HG02943 (cell line): ENCODE measurements at regions not wholly inside any gene's neighbourhood (a gene's known extent, or its start where the extent isn't known, plus 50 kb on each side); places are given as distances from the start of the nearest gene placed in this dataset.
"Not testable (repeated sequence)": the region's sequence is repeated elsewhere in the genome, so short reads cannot be mapped to it uniquely, and the experiment has no call there.

Experiments used
- ATAC-seq: cut with Tn5 transposase; IDR thresholded peaks from one replicate; pipeline ENCODE4 v1.9.1; 2021; ENCODE audit warnings: mild to moderate bottlenecking, low read depth, moderate library complexity; ENCODE audit not compliant: unreplicated experiment

GRCh38 chr2:34306745-34307144 is 707.6 kb upstream of the FAM98A start:
- ATAC-seq = no peak

- ATAC-seq = no peak
Measured at GRCh38 chr2:34305587-34305986, 706.5 kb upstream of the FAM98A start.

GRCh38 chr2:34294961-34295360 is 695.9 kb upstream of the FAM98A start:
- no peak for ATAC-seq

GRCh38 chr2:34291076-34291475 is 692.0 kb upstream of the FAM98A start:
- ATAC-seq = no peak

GRCh38 chr2:34288016-34288415 is 688.9 kb upstream of the FAM98A start:
- no peak for ATAC-seq

GRCh38 chr2:34280606-34281005 is 681.5 kb upstream of the FAM98A start:
- no peak for ATAC-seq

GRCh38 chr2:34266908-34267697 is 668.0 kb upstream of the FAM98A start:
- no peak for ATAC-seq

- ATAC-seq = no peak
Measured at GRCh38 chr2:34261701-34262100, 662.6 kb upstream of the FAM98A start.

GRCh38 chr2:34254272-34254878 is 655.3 kb upstream of the FAM98A start:
- ATAC-seq = no peak

GRCh38 chr2:34252111-34252510 is 653.0 kb upstream of the FAM98A start:
- ATAC-seq = no peak

- ATAC-seq = no peak
Measured at GRCh38 chr2:34251578-34251977, 652.5 kb upstream of the FAM98A start.

GRCh38 chr2:34244195-34244594 is 645.1 kb upstream of the FAM98A start:
- no peak for ATAC-seq

- ATAC-seq = no peak
Measured at GRCh38 chr2:34242763-34243123, 643.6 kb upstream of the FAM98A start.

- no peak for ATAC-seq
Measured at GRCh38 chr2:34241905-34242762, 643.0 kb upstream of the FAM98A start.

GRCh38 chr2:34239511-34239910 is 640.4 kb upstream of the FAM98A start:
- no peak for ATAC-seq

GRCh38 chr2:34234823-34235222 is 635.7 kb upstream of the FAM98A start:
- no peak for ATAC-seq

- ATAC-seq = no peak
Measured at GRCh38 chr2:34229998-34230397, 630.9 kb upstream of the FAM98A start.

GRCh38 chr2:34215174-34215573 is 616.1 kb upstream of the FAM98A start:
- ATAC-seq = no peak

- ATAC-seq = not testable (repeated sequence)
Measured at GRCh38 chr2:34210382-34210781, 611.3 kb upstream of the FAM98A start.

- ATAC-seq = no peak
Measured at GRCh38 chr2:34204560-34204959, 605.5 kb upstream of the FAM98A start.

GRCh38 chr2:34201099-34201498 is 602.0 kb upstream of the FAM98A start:
- no peak for ATAC-seq
